K562 (cell line): ENCODE measurements at regions not wholly inside any gene's neighbourhood (a gene's known extent, or its start where the extent isn't known, plus 50 kb on each side); places are given as distances from the start of the nearest gene placed in this dataset.

ENCODE experiments used
- BCL6 ChIP-seq: fragments of 250-450 bp; sonication (Bioruptor Pico); IDR thresholded peaks from 2 replicates; pipeline ENCODE4 v1.4.0; 2020
- CBFA2T3 ChIP-seq: fragments of 450-650 bp; IDR thresholded peaks from 2 replicates; pipeline ENCODE4 v1.6.1; 2017
- CBFB ChIP-seq: sonication (generic); formaldehyde crosslinking; IDR thresholded peaks from 2 replicates; pipeline ENCODE4 v1.4.0; 2020; ENCODE audit warnings: mild to moderate bottlenecking, missing genetic modification reagents
- ETV5 ChIP-seq: sonication (generic); formaldehyde crosslinking; IDR thresholded peaks from 2 replicates; pipeline ENCODE4 v1.4.0; 2020; ENCODE audit warnings: low read depth, mild to moderate bottlenecking, missing genetic modification reagents
- HOXB6 ChIP-seq: fragments of 250-450 bp; sonication (Bioruptor Pico); IDR thresholded peaks from 2 replicates; pipeline ENCODE4 v1.5.1; 2022; ENCODE audit warnings: mild to moderate bottlenecking, borderline replicate concordance
- MBD2 ChIP-seq: sonication (generic); IDR thresholded peaks from 2 replicates; pipeline ENCODE4 v1.6.1; 2016; ENCODE audit warnings: low read depth, borderline replicate concordance
- MED1 ChIP-seq: sonication (generic); formaldehyde crosslinking; IDR thresholded peaks from 2 replicates; pipeline ENCODE4 v1.8.1; 2023; ENCODE audit warnings: missing genetic modification reagents, borderline replicate concordance
- MTF1 ChIP-seq: fragments of 250-450 bp; sonication (Bioruptor Pico); IDR thresholded peaks from 2 replicates; pipeline ENCODE4 v1.9.0; 2021; ENCODE audit warnings: moderate library complexity, mild to moderate bottlenecking, inconsistent platforms, borderline replicate concordance
- NCOR1 ChIP-seq: fragments of 450-650 bp; IDR thresholded peaks from 2 replicates; pipeline ENCODE4 v1.6.1; 2016; ENCODE audit warnings: mild to moderate bottlenecking, moderate library complexity
- NFE2 ChIP-seq: IDR thresholded peaks from 2 replicates; pipeline ENCODE4 v1.6.1; 2014; ENCODE audit warnings: antibody characterized with exemption, low read depth
- NFXL1 ChIP-seq: fragments of 450-650 bp; formaldehyde crosslinking; IDR thresholded peaks from 2 replicates; pipeline ENCODE4 v1.4.0; 2021; ENCODE audit warnings: mild to moderate bottlenecking
- NUFIP1 ChIP-seq: fragments of 450-650 bp; IDR thresholded peaks from 2 replicates; pipeline ENCODE4 v1.6.1; 2018; ENCODE audit not compliant: partially characterized antibody
- STAG1 ChIP-seq: sonication (generic); formaldehyde crosslinking; IDR thresholded peaks from 2 replicates; pipeline ENCODE4 v1.5.0; 2020; ENCODE audit warnings: missing genetic modification reagents, borderline replicate concordance
- U2AF1 ChIP-seq: fragments of 200-400 bp; formaldehyde crosslinking; optimal IDR thresholded peaks from 2 replicates; pipeline ENCODE3; 2017; ENCODE audit warnings: mild to moderate bottlenecking, low read depth, low read length, moderate library complexity
- ZNF224 ChIP-seq: sonication (generic); formaldehyde crosslinking; IDR thresholded peaks from 2 replicates; pipeline ENCODE4 v1.8.0; 2022; ENCODE audit warnings: mild to moderate bottlenecking, missing genetic modification reagents
- TF ChIP-seq, protein P1 (sequence below): sonication (generic); formaldehyde crosslinking; IDR thresholded peaks from 2 replicates; pipeline ENCODE4 v1.5.0; 2020; ENCODE audit warnings: missing genetic modification reagents
- TF ChIP-seq, protein P2 (sequence below): sonication (generic); formaldehyde crosslinking; IDR thresholded peaks from 2 replicates; pipeline ENCODE4 v1.8.1; 2023; ENCODE audit warnings: mild to moderate bottlenecking, missing genetic modification reagents, moderate library complexity
- TF ChIP-seq, protein P3 (sequence below), 2 experiments: fragments of 150-350 bp in 1 of 2; IDR thresholded peaks; 2 replicates each; pipeline ENCODE4 v1.6.1; 2012 to 2016; ENCODE audit warnings: low read depth in 2 of 2, low read length in 2 of 2, mild to moderate bottlenecking in 1 of 2, moderate library complexity in 1 of 2

DNA sequence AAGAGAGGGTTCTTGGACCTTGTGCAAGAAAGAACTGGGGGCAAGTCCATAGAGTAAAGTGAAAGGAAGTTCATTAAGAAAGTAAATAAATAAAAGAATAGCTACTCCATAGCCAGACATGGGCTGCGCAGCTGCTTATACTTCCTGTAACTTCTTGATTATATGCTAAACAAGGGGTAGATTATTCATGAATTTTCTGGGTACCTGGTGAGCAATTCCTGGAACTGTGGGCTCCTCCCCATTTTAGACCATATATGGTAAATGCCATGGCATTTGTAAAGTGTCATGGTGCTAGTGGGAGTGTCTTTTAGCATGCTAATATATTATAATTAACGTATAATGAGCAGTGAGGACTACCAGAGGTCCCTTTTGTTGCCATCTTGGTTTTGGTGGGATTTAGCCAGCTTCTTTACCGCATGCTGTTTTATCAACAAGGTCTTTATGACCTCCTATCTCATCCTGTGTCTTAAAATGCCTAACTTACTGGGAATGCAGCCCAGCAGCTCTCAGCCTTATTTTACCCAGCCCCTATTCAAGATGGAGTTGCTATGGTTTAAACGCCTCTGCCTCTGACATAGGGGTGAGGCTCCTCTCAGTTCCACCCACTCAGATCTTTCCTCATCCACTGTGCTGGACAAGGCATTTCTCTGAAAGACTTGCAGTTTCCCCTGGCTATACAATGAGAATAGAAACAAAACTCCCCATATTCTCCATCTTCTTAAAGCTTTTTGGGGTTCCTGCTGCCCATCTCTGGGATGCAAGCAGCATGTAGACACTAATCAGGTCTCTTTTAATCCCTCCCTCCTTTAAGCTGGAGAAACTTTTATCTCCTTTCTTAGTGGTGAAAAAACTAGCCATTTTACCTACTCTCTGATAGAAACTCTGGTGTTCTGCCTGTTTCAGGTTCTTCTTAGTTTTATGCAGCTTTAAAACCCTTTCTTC is 91.2 kb downstream of the ARRDC3 start (continued):
- TF ChIP-seq, protein P1, sequence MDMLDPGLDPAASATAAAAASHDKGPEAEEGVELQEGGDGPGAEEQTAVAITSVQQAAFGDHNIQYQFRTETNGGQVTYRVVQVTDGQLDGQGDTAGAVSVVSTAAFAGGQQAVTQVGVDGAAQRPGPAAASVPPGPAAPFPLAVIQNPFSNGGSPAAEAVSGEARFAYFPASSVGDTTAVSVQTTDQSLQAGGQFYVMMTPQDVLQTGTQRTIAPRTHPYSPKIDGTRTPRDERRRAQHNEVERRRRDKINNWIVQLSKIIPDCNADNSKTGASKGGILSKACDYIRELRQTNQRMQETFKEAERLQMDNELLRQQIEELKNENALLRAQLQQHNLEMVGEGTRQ (CRISPR knock-in tag) = no peak
- TF ChIP-seq NUFIP1 (peak; percentile 59), MED1 (CRISPR knock-in tag) (no peak), MBD2 (no peak), NFXL1 (CRISPR knock-in tag) (peak; percentile 93), U2AF1 (no peak), BCL6 (peak; percentile 93), NCOR1 (no peak), NFE2 (no peak), MTF1 (peak; percentile 42; the same call in 1 of the 2 replicates), ETV5 (CRISPR knock-in tag) (no peak), STAG1 (no peak), ZNF224 (CRISPR knock-in tag) (no peak), CBFB (CRISPR knock-in tag) (no peak), CBFA2T3 (no peak), HOXB6 (CRISPR knock-in tag) (peak; percentile 89)
- TF ChIP-seq, protein P2, sequence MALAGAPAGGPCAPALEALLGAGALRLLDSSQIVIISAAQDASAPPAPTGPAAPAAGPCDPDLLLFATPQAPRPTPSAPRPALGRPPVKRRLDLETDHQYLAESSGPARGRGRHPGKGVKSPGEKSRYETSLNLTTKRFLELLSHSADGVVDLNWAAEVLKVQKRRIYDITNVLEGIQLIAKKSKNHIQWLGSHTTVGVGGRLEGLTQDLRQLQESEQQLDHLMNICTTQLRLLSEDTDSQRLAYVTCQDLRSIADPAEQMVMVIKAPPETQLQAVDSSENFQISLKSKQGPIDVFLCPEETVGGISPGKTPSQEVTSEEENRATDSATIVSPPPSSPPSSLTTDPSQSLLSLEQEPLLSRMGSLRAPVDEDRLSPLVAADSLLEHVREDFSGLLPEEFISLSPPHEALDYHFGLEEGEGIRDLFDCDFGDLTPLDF = no peak
- TF ChIP-seq, protein P3, sequence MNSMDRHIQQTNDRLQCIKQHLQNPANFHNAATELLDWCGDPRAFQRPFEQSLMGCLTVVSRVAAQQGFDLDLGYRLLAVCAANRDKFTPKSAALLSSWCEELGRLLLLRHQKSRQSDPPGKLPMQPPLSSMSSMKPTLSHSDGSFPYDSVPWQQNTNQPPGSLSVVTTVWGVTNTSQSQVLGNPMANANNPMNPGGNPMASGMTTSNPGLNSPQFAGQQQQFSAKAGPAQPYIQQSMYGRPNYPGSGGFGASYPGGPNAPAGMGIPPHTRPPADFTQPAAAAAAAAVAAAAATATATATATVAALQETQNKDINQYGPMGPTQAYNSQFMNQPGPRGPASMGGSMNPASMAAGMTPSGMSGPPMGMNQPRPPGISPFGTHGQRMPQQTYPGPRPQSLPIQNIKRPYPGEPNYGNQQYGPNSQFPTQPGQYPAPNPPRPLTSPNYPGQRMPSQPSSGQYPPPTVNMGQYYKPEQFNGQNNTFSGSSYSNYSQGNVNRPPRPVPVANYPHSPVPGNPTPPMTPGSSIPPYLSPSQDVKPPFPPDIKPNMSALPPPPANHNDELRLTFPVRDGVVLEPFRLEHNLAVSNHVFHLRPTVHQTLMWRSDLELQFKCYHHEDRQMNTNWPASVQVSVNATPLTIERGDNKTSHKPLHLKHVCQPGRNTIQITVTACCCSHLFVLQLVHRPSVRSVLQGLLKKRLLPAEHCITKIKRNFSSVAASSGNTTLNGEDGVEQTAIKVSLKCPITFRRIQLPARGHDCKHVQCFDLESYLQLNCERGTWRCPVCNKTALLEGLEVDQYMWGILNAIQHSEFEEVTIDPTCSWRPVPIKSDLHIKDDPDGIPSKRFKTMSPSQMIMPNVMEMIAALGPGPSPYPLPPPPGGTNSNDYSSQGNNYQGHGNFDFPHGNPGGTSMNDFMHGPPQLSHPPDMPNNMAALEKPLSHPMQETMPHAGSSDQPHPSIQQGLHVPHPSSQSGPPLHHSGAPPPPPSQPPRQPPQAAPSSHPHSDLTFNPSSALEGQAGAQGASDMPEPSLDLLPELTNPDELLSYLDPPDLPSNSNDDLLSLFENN (IDR thresholded peaks at IDR 0.05; ENCODE audit: low read depth in 2 of 2, low read length in 2 of 2) = no peak
